ENCODE measurements at regions not wholly inside any gene's neighbourhood (a gene's known extent, or its start where the extent isn't known, plus 50 kb on each side); places are given as distances from the start of the nearest gene placed in this dataset.

GRCh38 chr1:29933067-29933466 lies 696.7 kb downstream of the PTPRU start:
- TF ChIP-seq, protein P1, sequence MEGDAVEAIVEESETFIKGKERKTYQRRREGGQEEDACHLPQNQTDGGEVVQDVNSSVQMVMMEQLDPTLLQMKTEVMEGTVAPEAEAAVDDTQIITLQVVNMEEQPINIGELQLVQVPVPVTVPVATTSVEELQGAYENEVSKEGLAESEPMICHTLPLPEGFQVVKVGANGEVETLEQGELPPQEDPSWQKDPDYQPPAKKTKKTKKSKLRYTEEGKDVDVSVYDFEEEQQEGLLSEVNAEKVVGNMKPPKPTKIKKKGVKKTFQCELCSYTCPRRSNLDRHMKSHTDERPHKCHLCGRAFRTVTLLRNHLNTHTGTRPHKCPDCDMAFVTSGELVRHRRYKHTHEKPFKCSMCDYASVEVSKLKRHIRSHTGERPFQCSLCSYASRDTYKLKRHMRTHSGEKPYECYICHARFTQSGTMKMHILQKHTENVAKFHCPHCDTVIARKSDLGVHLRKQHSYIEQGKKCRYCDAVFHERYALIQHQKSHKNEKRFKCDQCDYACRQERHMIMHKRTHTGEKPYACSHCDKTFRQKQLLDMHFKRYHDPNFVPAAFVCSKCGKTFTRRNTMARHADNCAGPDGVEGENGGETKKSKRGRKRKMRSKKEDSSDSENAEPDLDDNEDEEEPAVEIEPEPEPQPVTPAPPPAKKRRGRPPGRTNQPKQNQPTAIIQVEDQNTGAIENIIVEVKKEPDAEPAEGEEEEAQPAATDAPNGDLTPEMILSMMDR (IDR thresholded peaks at IDR 0.05): no peak
- TF ChIP-seq POLR2A (IDR thresholded peaks at IDR 0.05): no peak
